ENCODE measurements at regions not wholly inside any gene's neighbourhood (a gene's known extent, or its start where the extent isn't known, plus 50 kb on each side); places are given as distances from the start of the nearest gene placed in this dataset.

DNA sequence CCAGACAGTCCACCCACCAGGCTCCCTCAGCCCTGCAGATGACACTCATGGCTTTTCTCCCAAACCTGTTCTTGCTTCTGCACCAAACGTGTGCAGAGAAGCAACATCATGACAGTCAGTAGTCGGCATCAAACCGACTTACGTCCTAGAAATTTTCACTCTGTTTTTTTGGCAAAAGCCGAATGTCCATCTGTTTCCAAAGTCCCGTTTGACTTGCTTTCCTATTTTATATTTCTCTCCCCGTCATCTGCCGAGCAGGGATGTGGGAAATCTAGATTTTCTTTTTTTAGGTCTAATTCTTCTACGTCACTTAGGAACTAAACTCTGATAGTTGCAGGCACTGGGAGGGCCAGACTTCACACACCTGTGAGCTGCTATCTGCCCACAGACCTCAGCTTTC is 104.9 kb downstream of the RMI2 start:
- TF ChIP-seq POLR2A (IDR thresholded peaks at IDR 0.05; ENCODE audit: low read depth, low read length) (no peak), POLR2AphosphoS5 (IDR thresholded peaks at IDR 0.05; ENCODE audit: low read depth, low read length) (no peak)

All from GM12892 (cell line).